Endodermal cell (in vitro differentiated cells): ENCODE measurements at regions not wholly inside any gene's neighbourhood (a gene's known extent, or its start where the extent isn't known, plus 50 kb on each side); places are given as distances from the start of the nearest gene placed in this dataset.
"Not testable (repeated sequence)": the region's sequence is repeated elsewhere in the genome, so short reads cannot be mapped to it uniquely, and the experiment has no call there.

Experiments
- DNase-seq: peaks from one replicate; pipeline ENCODE4 v3.0.0-alpha.2; 2017
- H3K27ac ChIP-seq: 2 replicates; pipeline ENCODE4 v1.5.1; 2013; ENCODE audit warnings: mild to moderate bottlenecking, low read depth, low read length, moderate library complexity
- H3K27me3 ChIP-seq: 2 replicates; pipeline ENCODE4 v1.6.1; 2013; ENCODE audit warnings: mild to moderate bottlenecking, low read length, moderate library complexity; ENCODE audit not compliant: insufficient read depth, control insufficient read depth, poor library complexity, severe bottlenecking
- H3K36me3 ChIP-seq: 2 replicates; pipeline ENCODE4 v1.7.0; 2013; ENCODE audit warnings: mild to moderate bottlenecking, low read length, moderate library complexity; ENCODE audit not compliant: control insufficient read depth, insufficient read depth
- H3K4me1 ChIP-seq: one replicate; pipeline ENCODE4 v1.7.0; 2013; ENCODE audit warnings: low read length; ENCODE audit not compliant: control insufficient read depth, insufficient read depth
- H3K4me3 ChIP-seq: 2 replicates; pipeline ENCODE4 v1.5.1; 2013; ENCODE audit warnings: mild to moderate bottlenecking, low read length, moderate library complexity
- H3K9ac ChIP-seq: 2 replicates; pipeline ENCODE4 v1.6.1; 2013; ENCODE audit warnings: mild to moderate bottlenecking, low read length, moderate library complexity; ENCODE audit not compliant: poor library complexity, severe bottlenecking; ENCODE audit errors: extremely low read depth
- H3K9me3 ChIP-seq: 2 replicates; pipeline ENCODE4 v1.6.1; 2013; ENCODE audit warnings: mild to moderate bottlenecking, low read length, moderate library complexity; ENCODE audit not compliant: control insufficient read depth
- H3K27ac Mint-ChIP-seq: 2 replicates; pipeline ENCODE4 v1.8.0; 2020; ENCODE audit warnings: mixed read lengths
- H3K27me3 Mint-ChIP-seq: 2 replicates; pipeline ENCODE4 v1.8.0; 2021; ENCODE audit warnings: mild to moderate bottlenecking, mixed read lengths; ENCODE audit not compliant: insufficient read depth
- H3K36me3 Mint-ChIP-seq: 2 replicates; pipeline ENCODE4 v1.8.0; 2020; ENCODE audit warnings: low read depth, mixed read lengths
- H3K4me1 Mint-ChIP-seq: 2 replicates; pipeline ENCODE4 v1.8.0; 2020; ENCODE audit warnings: mixed read lengths
- H3K4me3 Mint-ChIP-seq: 2 replicates; pipeline ENCODE4 v1.8.0; 2020; ENCODE audit warnings: mild to moderate bottlenecking, moderate library complexity, mixed read lengths
- H3K9me3 Mint-ChIP-seq: 2 replicates; pipeline ENCODE4 v1.8.0; 2020; ENCODE audit warnings: mild to moderate bottlenecking, mixed read lengths
- CTCF ChIP-seq: fragments of 200-600 bp; sonication (generic); conservative IDR thresholded peaks from 2 replicates; pipeline ENCODE4 v1.5.0; 2021; ENCODE audit warnings: antibody characterized with exemption, mild to moderate bottlenecking
- WGBS, 2 experiments: methylation state at CpG; one replicate each; pipeline versions ENCODE4 v1.1.5 to v1.1.7; 2013; ENCODE audit warnings: missing lambda C conversion rate in 2 of 2, mixed read lengths in 1 of 2; ENCODE audit not compliant: insufficient coverage in 1 of 2, insufficient read length in 1 of 2; 5-methylcytosine and 5-hydroxymethylcytosine counted together

- H3K4me1 ChIP-seq = no peaks in the 10 kb centered on the region
- no peaks in the 10 kb centered on the region for H3K36me3 ChIP-seq
- H3K9ac ChIP-seq = no peak overlapping the region
- no peak for DNase-seq
- Mint-ChIP-seq H3K27ac (no peak overlapping the region), H3K4me3 (no peak overlapping the region), H3K36me3 (no peaks in the 10 kb centered on the region), H3K9me3 (no peaks in the 10 kb centered on the region), H3K27me3 (no peaks in the 10 kb centered on the region), H3K4me1 (no peaks in the 10 kb centered on the region)
- H3K27ac ChIP-seq = no peak overlapping the region
- 82 to 100% methylated on average over 1 of the region's 1 CpG for WGBS, 2 experiments
- no peak overlapping the region for H3K4me3 ChIP-seq
- no peak for TF ChIP-seq CTCF
- no peaks in the 10 kb centered on the region for H3K9me3 ChIP-seq
- no peaks in the 10 kb centered on the region for H3K27me3 ChIP-seq
Measured at GRCh38 chr2:208722731-208723130, 316.1 kb downstream of the PTH2R start.

GRCh38 chr2:208725280-208725679 is 318.7 kb downstream of the PTH2R start:
- H3K27ac ChIP-seq = no peak overlapping the region
- Mint-ChIP-seq H3K27me3 (no peaks in the 10 kb centered on the region), H3K9me3 (no peaks in the 10 kb centered on the region), H3K4me3 (no peak overlapping the region), H3K27ac (no peak overlapping the region), H3K4me1 (no peaks in the 10 kb centered on the region), H3K36me3 (no peaks in the 10 kb centered on the region)
- H3K4me3 ChIP-seq = no peak overlapping the region
- no peaks in the 10 kb centered on the region for H3K36me3 ChIP-seq
- H3K27me3 ChIP-seq = no peaks in the 10 kb centered on the region
- no peaks in the 10 kb centered on the region for H3K9me3 ChIP-seq
- no peak overlapping the region for H3K9ac ChIP-seq
- no peak for DNase-seq
- 91 to 95% methylated on average over 4 of the region's 4 CpGs for WGBS, 2 experiments
- no peak for TF ChIP-seq CTCF
- H3K4me1 ChIP-seq = no peaks in the 10 kb centered on the region

GRCh38 chr2:208726242-208726641 is 319.6 kb downstream of the PTH2R start:
- Histone ChIP-seq H3K4me3 (no peak overlapping the region), H3K36me3 (no peaks in the 10 kb centered on the region), H3K4me1 (no peaks in the 10 kb centered on the region), H3K27me3 (no peaks in the 10 kb centered on the region), H3K9me3 (no peaks in the 10 kb centered on the region), H3K9ac (no peak overlapping the region), H3K27ac (no peak overlapping the region)
- Mint-ChIP-seq H3K36me3 (no peaks in the 10 kb centered on the region), H3K9me3 (no peaks in the 10 kb centered on the region), H3K27ac (no peak overlapping the region), H3K4me1 (no peaks in the 10 kb centered on the region), H3K27me3 (no peaks in the 10 kb centered on the region), H3K4me3 (no peak overlapping the region)
- DNase-seq = no peak
- no peak for TF ChIP-seq CTCF
- 100% methylated on average over 2 of the region's 3 CpGs; no CpG with 5 or more reads in 1 of the 2 experiments for WGBS, 2 experiments

- H3K27ac Mint-ChIP-seq, H3K27me3 ChIP-seq, H3K4me3 Mint-ChIP-seq, H3K4me1 ChIP-seq, H3K36me3 Mint-ChIP-seq, H3K27me3 Mint-ChIP-seq, H3K4me1 Mint-ChIP-seq, H3K27ac ChIP-seq, H3K36me3 ChIP-seq, DNase-seq, H3K9ac ChIP-seq, H3K9me3 ChIP-seq, H3K4me3 ChIP-seq: not testable (repeated sequence)
- 85 to 92% methylated on average over 10 to 21 of the region's 21 CpGs for WGBS, 2 experiments
- H3K9me3 Mint-ChIP-seq = peaks cover 37% of the 10 kb centered on the region
Measured at GRCh38 chr2:208751663-208752415, 345.2 kb downstream of the PTH2R start.
